ENCODE measurements at regions not wholly inside any gene's neighbourhood (a gene's known extent, or its start where the extent isn't known, plus 50 kb on each side); places are given as distances from the start of the nearest gene placed in this dataset.

DNA sequence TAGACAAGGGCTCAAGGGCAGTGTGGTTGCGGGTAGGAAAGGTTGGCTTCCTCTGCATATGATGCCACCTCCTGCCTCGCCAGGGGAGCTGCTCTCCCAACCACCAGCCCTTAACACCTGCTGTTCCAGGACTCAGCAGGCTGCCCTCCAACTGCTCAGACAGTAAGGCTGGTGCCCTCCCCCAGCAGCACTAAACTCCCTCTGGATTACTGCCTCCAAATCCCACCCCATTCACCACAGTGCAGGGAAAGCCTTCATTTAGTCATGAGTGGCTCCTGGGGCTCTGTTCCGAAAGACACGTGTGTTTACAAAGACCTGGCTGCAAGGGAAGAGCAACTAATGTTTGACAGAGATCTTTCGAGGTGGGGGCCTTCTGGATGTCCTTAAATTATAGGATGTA, 437.2 kb upstream of the MKI67 start:
- TF ChIP-seq, protein P1, sequence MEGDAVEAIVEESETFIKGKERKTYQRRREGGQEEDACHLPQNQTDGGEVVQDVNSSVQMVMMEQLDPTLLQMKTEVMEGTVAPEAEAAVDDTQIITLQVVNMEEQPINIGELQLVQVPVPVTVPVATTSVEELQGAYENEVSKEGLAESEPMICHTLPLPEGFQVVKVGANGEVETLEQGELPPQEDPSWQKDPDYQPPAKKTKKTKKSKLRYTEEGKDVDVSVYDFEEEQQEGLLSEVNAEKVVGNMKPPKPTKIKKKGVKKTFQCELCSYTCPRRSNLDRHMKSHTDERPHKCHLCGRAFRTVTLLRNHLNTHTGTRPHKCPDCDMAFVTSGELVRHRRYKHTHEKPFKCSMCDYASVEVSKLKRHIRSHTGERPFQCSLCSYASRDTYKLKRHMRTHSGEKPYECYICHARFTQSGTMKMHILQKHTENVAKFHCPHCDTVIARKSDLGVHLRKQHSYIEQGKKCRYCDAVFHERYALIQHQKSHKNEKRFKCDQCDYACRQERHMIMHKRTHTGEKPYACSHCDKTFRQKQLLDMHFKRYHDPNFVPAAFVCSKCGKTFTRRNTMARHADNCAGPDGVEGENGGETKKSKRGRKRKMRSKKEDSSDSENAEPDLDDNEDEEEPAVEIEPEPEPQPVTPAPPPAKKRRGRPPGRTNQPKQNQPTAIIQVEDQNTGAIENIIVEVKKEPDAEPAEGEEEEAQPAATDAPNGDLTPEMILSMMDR (IDR thresholded peaks at IDR 0.05) = no peak
- DNase-seq (no peak), ATAC-seq (ENCODE audit: low read depth) (no peak)
- peaks cover 4% of the 10 kb centered on the region for H3K9me3 Mint-ChIP-seq
- intact Hi-C loops (cut with micrococcal nuclease) = no loop called here
- ChIA-PET POLR2A (no interaction called here), CTCF (no interaction called here)
- H3K36me3 Mint-ChIP-seq (ENCODE audit: low read depth) = no peaks in the 10 kb centered on the region
- H3K4me1 Mint-ChIP-seq = no peaks in the 10 kb centered on the region
- H3K27ac Mint-ChIP-seq = no peak overlapping the region
- no peak overlapping the region for H3K4me3 Mint-ChIP-seq
- H3K27me3 Mint-ChIP-seq = no peaks in the 10 kb centered on the region

DNA sequence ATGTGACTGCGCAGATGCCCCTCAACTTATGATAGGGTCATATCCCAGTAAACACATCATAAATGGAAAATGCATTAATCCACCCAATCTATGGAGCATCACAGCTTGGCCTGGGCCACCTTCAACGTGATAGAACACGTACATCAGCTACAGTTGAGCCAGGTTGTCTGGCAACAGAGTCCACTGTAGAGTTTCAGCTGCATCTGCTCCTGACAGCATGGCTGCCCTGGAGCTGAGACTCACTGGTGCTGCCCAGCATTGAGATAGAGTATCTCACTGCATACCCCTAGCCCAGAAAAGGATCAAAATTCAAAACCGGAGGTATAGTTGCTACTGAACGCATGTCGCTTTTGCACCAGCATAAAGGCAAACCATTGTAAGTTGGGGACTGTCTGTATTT, 437.7 kb upstream of the MKI67 start:
- Mint-ChIP-seq H3K27me3 (no peaks in the 10 kb centered on the region), H3K27ac (no peak overlapping the region), H3K36me3 (ENCODE audit: low read depth) (no peaks in the 10 kb centered on the region), H3K4me1 (no peaks in the 10 kb centered on the region), H3K4me3 (no peak overlapping the region), H3K9me3 (peaks cover 4% of the 10 kb centered on the region)
- no peak for DNase-seq
- ChIA-PET CTCF (no interaction called here), POLR2A (no interaction called here)
- ATAC-seq (ENCODE audit: low read depth) = no peak
- intact Hi-C loops (cut with micrococcal nuclease) = no loop called here
- TF ChIP-seq, protein P1 (IDR thresholded peaks at IDR 0.05) = no peak

DNA sequence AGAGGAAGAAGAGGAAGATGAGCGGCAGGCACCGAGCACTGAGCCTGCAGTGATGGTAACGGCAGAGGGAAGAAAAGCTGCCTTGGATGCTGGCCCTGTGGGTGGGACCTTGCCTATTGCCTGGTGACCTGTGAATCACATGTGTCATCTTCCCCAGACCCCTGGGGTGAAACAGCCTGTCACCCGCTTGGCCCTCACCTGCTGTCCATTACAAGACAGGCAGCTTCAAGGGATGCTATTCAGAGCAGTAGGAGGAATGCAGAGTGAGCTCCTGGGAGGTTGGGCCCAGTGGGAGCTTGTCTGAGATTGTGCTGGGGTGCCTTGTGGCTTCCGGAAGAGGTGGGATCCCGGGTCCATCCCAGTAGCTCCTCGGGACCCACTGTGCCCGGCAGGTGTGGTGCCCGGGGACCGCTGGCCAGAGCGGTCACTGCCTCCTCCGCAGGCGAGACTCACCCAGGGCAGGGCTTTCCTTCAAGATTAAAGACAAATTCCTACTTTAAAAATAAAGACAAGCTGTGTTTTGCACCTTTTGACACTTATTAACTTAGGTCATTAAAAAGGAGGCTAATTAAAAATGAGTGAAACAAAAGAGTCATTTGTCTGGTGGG, 440.2 kb upstream of the MKI67 start:
- no peaks in the 10 kb centered on the region for H3K4me1 Mint-ChIP-seq
- intact Hi-C loops (cut with micrococcal nuclease) = no loop called here
- H3K27me3 Mint-ChIP-seq = no peaks in the 10 kb centered on the region
- TF ChIP-seq, protein P1 (IDR thresholded peaks at IDR 0.05) = no peak
- peaks cover 4% of the 10 kb centered on the region for H3K9me3 Mint-ChIP-seq
- no peak for DNase-seq
- H3K27ac Mint-ChIP-seq = no peak overlapping the region
- POLR2A ChIA-PET = no interaction called here
- H3K4me3 Mint-ChIP-seq = no peak overlapping the region
- ATAC-seq (ENCODE audit: low read depth) = no peak
- CTCF ChIA-PET = no interaction called here
- H3K36me3 Mint-ChIP-seq (ENCODE audit: low read depth) = no peaks in the 10 kb centered on the region

DNA sequence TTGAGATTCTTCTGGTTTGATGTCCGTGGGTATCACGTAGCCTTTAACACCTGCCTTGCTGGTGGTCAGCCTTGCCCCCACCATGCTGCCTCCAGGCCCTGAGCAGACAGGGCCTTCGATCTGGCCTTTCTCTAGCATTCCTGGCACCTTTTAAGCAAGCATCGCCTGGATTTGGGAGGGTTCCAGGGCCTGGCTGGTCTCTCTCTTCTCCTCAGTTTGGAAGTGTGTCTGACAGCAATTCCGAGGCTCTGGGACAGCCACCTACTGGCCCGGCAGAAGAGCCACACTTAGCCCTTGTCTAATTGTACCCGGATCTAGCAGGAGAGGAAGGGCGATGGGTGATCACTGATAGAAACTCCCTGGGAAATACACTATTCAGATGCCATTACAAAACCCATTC, 441.3 kb upstream of the MKI67 start:
- POLR2A ChIA-PET = no interaction called here
- intact Hi-C loops (cut with micrococcal nuclease) = no loop called here
- H3K27me3 Mint-ChIP-seq = no peaks in the 10 kb centered on the region
- H3K27ac Mint-ChIP-seq = no peak overlapping the region
- ATAC-seq (ENCODE audit: low read depth) = no peak
- no peaks in the 10 kb centered on the region for H3K9me3 Mint-ChIP-seq
- H3K4me1 Mint-ChIP-seq = no peaks in the 10 kb centered on the region
- TF ChIP-seq, protein P1 (IDR thresholded peaks at IDR 0.05) = no peak
- no peaks in the 10 kb centered on the region for H3K36me3 Mint-ChIP-seq (ENCODE audit: low read depth)
- H3K4me3 Mint-ChIP-seq = no peak overlapping the region
- CTCF ChIA-PET = no interaction called here
- DNase-seq = no peak

DNA sequence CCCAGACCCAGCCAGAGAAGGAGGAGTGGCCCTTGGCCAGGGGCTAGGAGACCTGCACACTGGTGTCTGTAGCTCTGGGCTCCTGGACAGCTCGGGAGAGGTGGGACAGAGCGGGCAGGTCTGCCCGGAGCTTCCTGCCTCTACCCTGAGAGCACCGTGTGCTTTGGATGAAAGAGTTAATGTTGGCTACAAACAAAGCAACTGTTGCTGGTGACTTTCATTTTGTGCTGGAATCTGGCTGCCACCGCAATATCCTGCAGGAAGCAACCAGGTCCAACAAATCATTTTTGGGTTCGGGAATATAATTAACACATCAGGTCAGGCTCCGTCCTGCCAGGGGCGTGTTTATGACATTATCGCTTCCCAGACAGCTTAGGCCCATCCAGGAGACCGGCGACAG, 441.8 kb upstream of the MKI67 start:
- DNase-seq (no peak), ATAC-seq (ENCODE audit: low read depth) (no peak)
- H3K27me3 Mint-ChIP-seq = peaks cover under 1% of the 10 kb centered on the region
- H3K4me1 Mint-ChIP-seq = no peaks in the 10 kb centered on the region
- TF ChIP-seq, protein P1 (IDR thresholded peaks at IDR 0.05) = no peak
- intact Hi-C loops (cut with micrococcal nuclease) = no loop called here
- H3K4me3 Mint-ChIP-seq = no peak overlapping the region
- ChIA-PET CTCF (no interaction called here), POLR2A (no interaction called here)
- H3K36me3 Mint-ChIP-seq (ENCODE audit: low read depth) = no peaks in the 10 kb centered on the region
- H3K9me3 Mint-ChIP-seq = no peaks in the 10 kb centered on the region
- no peak overlapping the region for H3K27ac Mint-ChIP-seq
